GM12891 (cell line): ENCODE measurements at regions not wholly inside any gene's neighbourhood (a gene's known extent, or its start where the extent isn't known, plus 50 kb on each side); places are given as distances from the start of the nearest gene placed in this dataset.

Experiments
- PAX5 ChIP-seq: IDR thresholded peaks from 2 replicates; pipeline ENCODE4 v1.6.1; 2011; ENCODE audit warnings: low read length, moderate library complexity, mild to moderate bottlenecking; ENCODE audit not compliant: insufficient read depth, severe bottlenecking
- POLR2A ChIP-seq: IDR thresholded peaks from 2 replicates; pipeline ENCODE4 v1.6.1; 2011; ENCODE audit warnings: low read depth, low read length, control low read depth
- POLR2AphosphoS5 ChIP-seq: IDR thresholded peaks from 2 replicates; pipeline ENCODE4 v1.6.1; 2011; ENCODE audit warnings: low read depth, low read length, control low read depth
- SPI1 ChIP-seq: IDR thresholded peaks from 2 replicates; pipeline ENCODE4 v1.6.1; 2011; ENCODE audit warnings: low read depth, low read length, control low read depth
- TAF1 ChIP-seq: IDR thresholded peaks from 2 replicates; pipeline ENCODE4 v1.6.1; 2011; ENCODE audit warnings: low read depth, low read length, control low read depth

DNA sequence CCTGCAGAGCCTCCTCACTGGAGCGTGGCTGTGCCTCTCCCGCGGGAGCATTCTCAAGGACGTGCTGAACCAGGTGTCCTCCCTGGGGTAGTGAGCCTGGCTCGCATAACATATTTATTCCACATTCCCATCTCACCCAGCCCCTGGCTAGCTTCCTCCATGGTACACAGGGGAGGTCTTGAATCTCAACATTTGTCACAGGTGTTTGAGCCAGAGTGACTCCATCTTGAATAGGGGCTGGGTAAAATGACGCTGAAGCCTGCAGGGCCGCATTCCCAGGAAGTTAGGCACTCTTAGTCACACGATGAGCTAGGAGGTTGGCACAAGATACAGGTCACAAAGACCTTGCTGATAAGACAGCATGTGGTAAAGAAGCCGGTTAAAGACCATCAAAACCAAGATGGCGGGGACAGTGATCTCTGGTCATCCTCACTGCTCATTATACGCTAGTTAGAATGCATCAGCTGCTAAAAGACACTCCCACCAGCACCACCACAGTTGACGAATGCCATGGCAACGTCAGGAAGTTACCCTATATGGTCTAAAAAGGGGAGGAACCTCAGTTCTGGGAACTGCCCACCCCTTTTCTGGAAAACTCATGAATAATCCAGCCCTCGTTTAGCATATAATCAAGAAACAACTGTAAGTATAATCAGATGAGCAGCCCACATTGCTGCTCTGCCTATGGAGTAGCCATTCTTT, 273.8 kb upstream of the IRX4 start:
- TF ChIP-seq POLR2A (no peak), SPI1 (no peak), PAX5 (no peak), POLR2AphosphoS5 (no peak), TAF1 (no peak)
